Left renal pelvis (tissue), 4 donors: ENCODE measurements at regions not wholly inside any gene's neighbourhood (a gene's known extent, or its start where the extent isn't known, plus 50 kb on each side); places are given as distances from the start of the nearest gene placed in this dataset.
A peak's percentile ranks its signal among the peaks of the same experiment; 100 is the strongest.

Experiments
- DNase-seq, 4 donors: peaks; one replicate each; pipeline ENCODE4 v3.0.0-alpha.2; 2013; ENCODE audit warnings: low read depth in 4 of 4, low spot score in 3 of 4

GRCh38 chr4:13316354-13316753 is 167.8 kb downstream of the RAB28 start:
- no peak for DNase-seq

- no peak for DNase-seq
These were observed 170.3 kb downstream of the RAB28 start for GRCh38 chr4:13313856-13314255.

- no peak for DNase-seq
These were observed 171.9 kb downstream of the RAB28 start for GRCh38 chr4:13312264-13312663.

GRCh38 chr4:13309751-13310150 is 174.4 kb downstream of the RAB28 start:
- DNase-seq, result no peak

- DNase-seq, result no peak
These were observed 177.8 kb downstream of the RAB28 start for GRCh38 chr4:13306356-13306755.

- DNase-seq, result no peak
These were observed 181.3 kb downstream of the RAB28 start for GRCh38 chr4:13302876-13303275.

GRCh38 chr4:13299343-13299742 is 184.8 kb downstream of the RAB28 start:
- no peak for DNase-seq

- peak in 1 of 4 donors; percentile 20 for DNase-seq
These were observed 185.5 kb downstream of the RAB28 start for GRCh38 chr4:13298655-13299054.

- DNase-seq, result no peak
These were observed 187.2 kb downstream of the RAB28 start for GRCh38 chr4:13296986-13297385.

GRCh38 chr4:13294961-13295605 is 189.1 kb downstream of the RAB28 start:
- DNase-seq, result peak; percentile 39 to 70 (median 54)

GRCh38 chr4:13292372-13292771 is 191.8 kb downstream of the RAB28 start:
- no peak for DNase-seq

- DNase-seq, result no peak
These were observed 194.7 kb downstream of the RAB28 start for GRCh38 chr4:13289391-13289790.

GRCh38 chr4:13285336-13285735 is 198.8 kb downstream of the RAB28 start:
- no peak for DNase-seq

- DNase-seq, result no peak
These were observed 199.2 kb downstream of the RAB28 start for GRCh38 chr4:13284932-13285331.

- no peak for DNase-seq
These were observed 207.8 kb downstream of the RAB28 start for GRCh38 chr4:13276357-13276756.

GRCh38 chr4:13268703-13269102 is 215.4 kb downstream of the RAB28 start:
- DNase-seq, result no peak

GRCh38 chr4:13268165-13268564 is 216.0 kb downstream of the RAB28 start:
- DNase-seq, result no peak

- DNase-seq, result no peak
These were observed 217.0 kb downstream of the RAB28 start for GRCh38 chr4:13267091-13267490.

- no peak for DNase-seq
These were observed 217.5 kb downstream of the RAB28 start for GRCh38 chr4:13266687-13267086.

- no peak for DNase-seq
These were observed 220.1 kb downstream of the RAB28 start for GRCh38 chr4:13263967-13264525.

- DNase-seq, result no peak
These were observed 221.3 kb downstream of the RAB28 start for GRCh38 chr4:13262816-13263215.

- peak in 2 of 4 donors; percentile 10 to 36 for DNase-seq
These were observed 222.5 kb downstream of the RAB28 start for GRCh38 chr4:13261486-13262257.
